Neural cell (in vitro differentiated cells): ENCODE measurements at regions not wholly inside any gene's neighbourhood (a gene's known extent, or its start where the extent isn't known, plus 50 kb on each side); places are given as distances from the start of the nearest gene placed in this dataset.

Experiments used
- H2AFZ ChIP-seq: fragments of 200-600, 300-800 bp; sonication (generic), shearing (Covaris generic); 2 replicates; pipeline ENCODE4 v1.6.0; 2014; ENCODE audit warnings: low read depth, mild to moderate bottlenecking, antibody characterized with exemption, low read length, moderate library complexity
- H3F3A ChIP-seq: fragments of 200-600 bp; shearing (Covaris generic); 2 replicates; pipeline ENCODE4 v1.6.1; 2016; ENCODE audit warnings: mild to moderate bottlenecking, moderate library complexity, mixed read lengths, antibody characterized with exemption, low read length; ENCODE audit not compliant: insufficient read depth, poor library complexity, severe bottlenecking
- H3K27ac ChIP-seq: fragments of 200-600, 300-800 bp; sonication (generic), shearing (Covaris generic); 2 replicates; pipeline ENCODE4 v1.5.1; 2014; ENCODE audit warnings: mild to moderate bottlenecking, low read length, moderate library complexity
- H3K27me3 ChIP-seq: fragments of 300-800, 200-600 bp; sonication (generic), shearing (Covaris generic); 2 replicates; pipeline ENCODE4 v1.6.0; 2014; ENCODE audit warnings: mild to moderate bottlenecking, low read depth, low read length, moderate library complexity; ENCODE audit not compliant: insufficient read depth
- H3K36me3 ChIP-seq: fragments of 300-800, 200-600 bp; sonication (generic), shearing (Covaris generic); 2 replicates; pipeline ENCODE4 v1.5.1; 2014; ENCODE audit warnings: mild to moderate bottlenecking, antibody characterized with exemption, low read length, moderate library complexity; ENCODE audit not compliant: insufficient read depth
- H3K4me2 ChIP-seq: fragments of 300-800, 200-600 bp; sonication (generic), shearing (Covaris generic); 2 replicates; pipeline ENCODE4 v1.6.0; 2014; ENCODE audit warnings: mild to moderate bottlenecking, low read length
- H3K4me3 ChIP-seq: fragments of 300-800, 200-600 bp; sonication (generic), shearing (Covaris generic); 2 replicates; pipeline ENCODE4 v1.5.1; 2014; ENCODE audit warnings: mild to moderate bottlenecking, low read length, moderate library complexity
- H3K79me2 ChIP-seq: fragments of 200-600 bp; shearing (Covaris generic); replicated peaks from 2 replicates; pipeline ENCODE4 v1.6.0; 2014; ENCODE audit warnings: mild to moderate bottlenecking, low read length, moderate library complexity; ENCODE audit not compliant: insufficient read depth
- H3K9ac ChIP-seq: fragments of 300-800, 200-600 bp; sonication (generic), shearing (Covaris generic); 2 replicates; pipeline ENCODE4 v1.6.1; 2016; ENCODE audit warnings: mild to moderate bottlenecking, low read length, mixed read lengths
- H3K9me2 ChIP-seq: fragments of 200-600 bp; shearing (Covaris generic); 2 replicates; pipeline ENCODE4 v1.6.1; 2016; ENCODE audit warnings: mild to moderate bottlenecking, low read length, mixed read lengths; ENCODE audit not compliant: insufficient read depth
- H3K9me3 ChIP-seq: fragments of 200-600, 300-800 bp; sonication (generic), shearing (Covaris generic); 2 replicates; pipeline ENCODE4 v1.6.1; 2016; ENCODE audit warnings: mild to moderate bottlenecking, mixed run types, low read length, moderate library complexity, mixed read lengths
- H4K20me1 ChIP-seq: fragments of 200-600 bp; shearing (Covaris generic); 2 replicates; pipeline ENCODE4 v1.6.1; 2016; ENCODE audit warnings: mild to moderate bottlenecking, mixed run types; ENCODE audit not compliant: insufficient read depth
- EP300 ChIP-seq: fragments of 450-650 bp; conservative IDR thresholded peaks from 2 replicates; pipeline ENCODE4 v1.6.1; 2014; ENCODE audit warnings: antibody characterized with exemption, mild to moderate bottlenecking, moderate library complexity; ENCODE audit not compliant: poor library complexity, severe bottlenecking
- EZH2 ChIP-seq: fragments of 200-600, 300-800 bp; shearing (Covaris generic), sonication (generic); IDR thresholded peaks from 2 replicates; pipeline ENCODE4 v1.6.1; 2014; ENCODE audit warnings: antibody characterized with exemption, low read length, borderline replicate concordance, mild to moderate bottlenecking; ENCODE audit not compliant: insufficient read depth, poor library complexity, severe bottlenecking
- MXI1 ChIP-seq: fragments of 450-650 bp; conservative IDR thresholded peaks from 2 replicates; pipeline ENCODE4 v1.6.1; 2014; ENCODE audit warnings: antibody characterized with exemption, mild to moderate bottlenecking; ENCODE audit not compliant: poor library complexity, severe bottlenecking
- POLR2AphosphoS5 ChIP-seq: IDR thresholded peaks from 2 replicates; pipeline ENCODE4 v1.6.1; 2012
- RAD21 ChIP-seq: fragments of 450-650 bp; conservative IDR thresholded peaks from 2 replicates; pipeline ENCODE4 v1.6.1; 2014; ENCODE audit warnings: antibody characterized with exemption, mild to moderate bottlenecking, moderate library complexity
- SMC3 ChIP-seq: fragments of 450-650 bp; conservative IDR thresholded peaks from 2 replicates; pipeline ENCODE4 v1.6.1; 2014; ENCODE audit warnings: antibody characterized with exemption, mild to moderate bottlenecking, moderate library complexity; ENCODE audit not compliant: poor library complexity
- TAF1 ChIP-seq: IDR thresholded peaks from 2 replicates; pipeline ENCODE4 v1.6.1; 2012; ENCODE audit warnings: low read depth
- TF ChIP-seq, protein P1 (sequence below): fragments of 450-650 bp; IDR thresholded peaks from 2 replicates; pipeline ENCODE4 v1.5.1; 2014; ENCODE audit warnings: antibody characterized with exemption, mild to moderate bottlenecking, moderate library complexity; ENCODE audit not compliant: poor library complexity, severe bottlenecking
- TF ChIP-seq, protein P2 (sequence below): IDR thresholded peaks from 2 replicates; pipeline ENCODE4 v1.6.1; 2012; ENCODE audit warnings: borderline replicate concordance

DNA sequence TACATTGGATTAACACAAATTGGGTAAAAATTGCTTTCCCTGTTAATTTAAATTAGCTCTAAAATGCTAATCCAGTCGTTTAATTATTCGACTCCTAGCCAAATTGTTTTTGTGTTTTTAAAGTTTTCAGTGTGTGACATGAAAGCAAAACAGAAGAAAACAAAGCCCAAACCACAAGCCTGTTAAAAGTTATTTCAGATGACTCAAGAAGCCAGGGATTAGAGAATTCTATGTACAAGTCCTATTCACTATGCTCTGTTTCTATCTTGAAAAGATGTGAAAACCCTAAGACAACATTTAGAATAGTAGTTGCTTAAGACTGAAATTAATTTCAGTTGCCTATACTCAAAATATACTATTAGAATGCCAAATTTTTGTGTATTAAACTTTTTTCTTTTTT, 294.8 kb upstream of the ADAMTS5 start:
- TF ChIP-seq, protein P1, sequence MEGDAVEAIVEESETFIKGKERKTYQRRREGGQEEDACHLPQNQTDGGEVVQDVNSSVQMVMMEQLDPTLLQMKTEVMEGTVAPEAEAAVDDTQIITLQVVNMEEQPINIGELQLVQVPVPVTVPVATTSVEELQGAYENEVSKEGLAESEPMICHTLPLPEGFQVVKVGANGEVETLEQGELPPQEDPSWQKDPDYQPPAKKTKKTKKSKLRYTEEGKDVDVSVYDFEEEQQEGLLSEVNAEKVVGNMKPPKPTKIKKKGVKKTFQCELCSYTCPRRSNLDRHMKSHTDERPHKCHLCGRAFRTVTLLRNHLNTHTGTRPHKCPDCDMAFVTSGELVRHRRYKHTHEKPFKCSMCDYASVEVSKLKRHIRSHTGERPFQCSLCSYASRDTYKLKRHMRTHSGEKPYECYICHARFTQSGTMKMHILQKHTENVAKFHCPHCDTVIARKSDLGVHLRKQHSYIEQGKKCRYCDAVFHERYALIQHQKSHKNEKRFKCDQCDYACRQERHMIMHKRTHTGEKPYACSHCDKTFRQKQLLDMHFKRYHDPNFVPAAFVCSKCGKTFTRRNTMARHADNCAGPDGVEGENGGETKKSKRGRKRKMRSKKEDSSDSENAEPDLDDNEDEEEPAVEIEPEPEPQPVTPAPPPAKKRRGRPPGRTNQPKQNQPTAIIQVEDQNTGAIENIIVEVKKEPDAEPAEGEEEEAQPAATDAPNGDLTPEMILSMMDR = no peak
- no peak for TF ChIP-seq POLR2AphosphoS5
- TF ChIP-seq EZH2 = no peak
- no peak for TF ChIP-seq MXI1
- no peak for TF ChIP-seq RAD21
- TF ChIP-seq, protein P2, sequence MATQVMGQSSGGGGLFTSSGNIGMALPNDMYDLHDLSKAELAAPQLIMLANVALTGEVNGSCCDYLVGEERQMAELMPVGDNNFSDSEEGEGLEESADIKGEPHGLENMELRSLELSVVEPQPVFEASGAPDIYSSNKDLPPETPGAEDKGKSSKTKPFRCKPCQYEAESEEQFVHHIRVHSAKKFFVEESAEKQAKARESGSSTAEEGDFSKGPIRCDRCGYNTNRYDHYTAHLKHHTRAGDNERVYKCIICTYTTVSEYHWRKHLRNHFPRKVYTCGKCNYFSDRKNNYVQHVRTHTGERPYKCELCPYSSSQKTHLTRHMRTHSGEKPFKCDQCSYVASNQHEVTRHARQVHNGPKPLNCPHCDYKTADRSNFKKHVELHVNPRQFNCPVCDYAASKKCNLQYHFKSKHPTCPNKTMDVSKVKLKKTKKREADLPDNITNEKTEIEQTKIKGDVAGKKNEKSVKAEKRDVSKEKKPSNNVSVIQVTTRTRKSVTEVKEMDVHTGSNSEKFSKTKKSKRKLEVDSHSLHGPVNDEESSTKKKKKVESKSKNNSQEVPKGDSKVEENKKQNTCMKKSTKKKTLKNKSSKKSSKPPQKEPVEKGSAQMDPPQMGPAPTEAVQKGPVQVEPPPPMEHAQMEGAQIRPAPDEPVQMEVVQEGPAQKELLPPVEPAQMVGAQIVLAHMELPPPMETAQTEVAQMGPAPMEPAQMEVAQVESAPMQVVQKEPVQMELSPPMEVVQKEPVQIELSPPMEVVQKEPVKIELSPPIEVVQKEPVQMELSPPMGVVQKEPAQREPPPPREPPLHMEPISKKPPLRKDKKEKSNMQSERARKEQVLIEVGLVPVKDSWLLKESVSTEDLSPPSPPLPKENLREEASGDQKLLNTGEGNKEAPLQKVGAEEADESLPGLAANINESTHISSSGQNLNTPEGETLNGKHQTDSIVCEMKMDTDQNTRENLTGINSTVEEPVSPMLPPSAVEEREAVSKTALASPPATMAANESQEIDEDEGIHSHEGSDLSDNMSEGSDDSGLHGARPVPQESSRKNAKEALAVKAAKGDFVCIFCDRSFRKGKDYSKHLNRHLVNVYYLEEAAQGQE = no peak
- TF ChIP-seq TAF1 = no peak
- no peak for TF ChIP-seq SMC3
- TF ChIP-seq EP300 = no peak
- H3K4me3 ChIP-seq = no peak overlapping the region
- H3K9me2 ChIP-seq = no peaks in the 10 kb centered on the region
- H3K27ac ChIP-seq = no peak overlapping the region
- H3K27me3 ChIP-seq = no peaks in the 10 kb centered on the region
- peaks cover 2% of the 10 kb centered on the region for H3K9me3 ChIP-seq
- no peaks in the 10 kb centered on the region for H3F3A ChIP-seq
- H3K79me2 ChIP-seq = no peaks in the 10 kb centered on the region
- H3K4me2 ChIP-seq = no peak overlapping the region
- no peak overlapping the region for H3K9ac ChIP-seq
- H3K36me3 ChIP-seq = no peaks in the 10 kb centered on the region
- H4K20me1 ChIP-seq = no peaks in the 10 kb centered on the region
- no peak overlapping the region for H2AFZ ChIP-seq

- Histone ChIP-seq H3K9me3 (peaks cover 2% of the 10 kb centered on the region), H3K4me2 (no peak overlapping the region), H3K27me3 (no peaks in the 10 kb centered on the region), H3K27ac (no peak overlapping the region), H4K20me1 (no peaks in the 10 kb centered on the region), H3K79me2 (no peaks in the 10 kb centered on the region), H3K36me3 (no peaks in the 10 kb centered on the region), H3F3A (no peaks in the 10 kb centered on the region), H3K9me2 (no peaks in the 10 kb centered on the region), H3K9ac (no peak overlapping the region), H3K4me3 (no peak overlapping the region), H2AFZ (no peak overlapping the region)
- TF ChIP-seq MXI1 (no peak), POLR2AphosphoS5 (no peak), SMC3 (no peak)
- TF ChIP-seq, protein P1 = no peak
These were observed 293.8 kb upstream of the ADAMTS5 start for GRCh38 chr21:27260728-27261127.
